NOMO-1 treated with dmso at 0.1 percent for 144 hours (cell line): ENCODE measurements at regions not wholly inside any gene's neighbourhood (a gene's known extent, or its start where the extent isn't known, plus 50 kb on each side); places are given as distances from the start of the nearest gene placed in this dataset.
"Not testable (repeated sequence)": the region's sequence is repeated elsewhere in the genome, so short reads cannot be mapped to it uniquely, and the experiment has no call there.

Experiments
- DNase-seq: peaks from one replicate; lab custom pipeline; 2025; ENCODE audit not compliant: unreplicated experiment; lab: John Stamatoyannopoulos, UW

- no peak for DNase-seq
These were observed 108.8 kb downstream of the EFHB start for GRCh38 chr3:19825193-19825592.

GRCh38 chr3:19822805-19823204, 111.2 kb downstream of the EFHB start:
- DNase-seq, result no peak

GRCh38 chr3:19816631-19817030, 117.4 kb downstream of the EFHB start:
- DNase-seq, result peak; percentile 40

- no peak for DNase-seq
These were observed 118.2 kb downstream of the EFHB start for GRCh38 chr3:19815805-19816204.

- not testable (repeated sequence) for DNase-seq
These were observed 120.3 kb downstream of the EFHB start for GRCh38 chr3:19813743-19814142.

- peak; percentile 66 for DNase-seq
These were observed 122.3 kb downstream of the EFHB start for GRCh38 chr3:19811689-19812088.

- DNase-seq, result no peak
These were observed 125.2 kb downstream of the EFHB start for GRCh38 chr3:19808834-19809233.

GRCh38 chr3:19799887-19800286, 134.1 kb downstream of the EFHB start:
- DNase-seq, result no peak

GRCh38 chr3:19799115-19799514, 134.9 kb downstream of the EFHB start:
- DNase-seq, result no peak

GRCh38 chr3:19798324-19798723, 135.7 kb downstream of the EFHB start:
- DNase-seq, result no peak

GRCh38 chr3:19792388-19792787, 141.6 kb downstream of the EFHB start:
- no peak for DNase-seq

GRCh38 chr3:19775765-19776164, 158.3 kb downstream of the EFHB start:
- DNase-seq, result no peak

- DNase-seq, result no peak
These were observed 164.3 kb downstream of the EFHB start for GRCh38 chr3:19769694-19770093.

GRCh38 chr3:19765954-19766353, 168.1 kb downstream of the EFHB start:
- DNase-seq, result no peak

GRCh38 chr3:19757773-19758172, 176.2 kb downstream of the EFHB start:
- DNase-seq, result no peak

GRCh38 chr3:19749448-19750017, 184.5 kb downstream of the EFHB start:
- no peak for DNase-seq

- DNase-seq, result no peak
These were observed 185.1 kb downstream of the EFHB start for GRCh38 chr3:19748782-19749447.

GRCh38 chr3:19744047-19744446, 190.0 kb downstream of the EFHB start:
- DNase-seq, result no peak

GRCh38 chr3:19742935-19743334, 191.1 kb downstream of the EFHB start:
- no peak for DNase-seq

- no peak for DNase-seq
These were observed 194.5 kb downstream of the EFHB start for GRCh38 chr3:19739504-19739903.

- no peak for DNase-seq
These were observed 195.2 kb downstream of the EFHB start for GRCh38 chr3:19738846-19739245.

- DNase-seq, result peak; percentile 66
These were observed 198.9 kb downstream of the EFHB start for GRCh38 chr3:19735111-19735510.

GRCh38 chr3:19734453-19734852, 199.6 kb downstream of the EFHB start:
- DNase-seq, result no peak
